Neural progenitor cell (in vitro differentiated cells): ENCODE measurements at regions not wholly inside any gene's neighbourhood (a gene's known extent, or its start where the extent isn't known, plus 50 kb on each side); places are given as distances from the start of the nearest gene placed in this dataset.

Experiments used
- EZH2 ChIP-seq: fragments of 200-600 bp; sonication (generic); IDR thresholded peaks from 2 replicates; pipeline ENCODE4 v1.6.1; 2017; ENCODE audit warnings: antibody characterized with exemption, mild to moderate bottlenecking, moderate library complexity
- EZH2phosphoT487 ChIP-seq: fragments of 200-600 bp; sonication (generic); IDR thresholded peaks from 2 replicates; pipeline ENCODE4 v1.6.1; 2017; ENCODE audit warnings: antibody characterized with exemption
- TF ChIP-seq, protein P1 (sequence below): fragments of 200-600 bp; sonication (generic); IDR thresholded peaks from 2 replicates; pipeline ENCODE4 v1.5.1; 2017; ENCODE audit warnings: antibody characterized with exemption, mild to moderate bottlenecking

DNA sequence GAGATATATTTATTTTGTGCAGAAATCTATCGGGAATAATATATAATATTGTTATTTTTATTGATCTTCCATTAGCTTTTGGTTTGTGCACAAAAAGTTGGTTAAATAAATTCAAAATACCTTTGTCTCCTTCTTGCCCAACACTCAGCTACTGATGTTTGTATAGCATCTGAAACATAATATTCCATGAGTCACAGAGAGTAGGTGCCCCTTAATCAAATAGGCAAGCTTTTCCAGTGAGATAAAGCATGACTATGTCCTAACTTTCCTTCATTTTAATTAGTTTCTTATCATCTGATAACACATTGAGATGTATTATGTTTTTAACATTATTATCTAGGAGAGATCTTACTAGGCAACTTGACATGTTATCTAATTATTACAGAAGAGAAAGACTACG is 432.2 kb downstream of the KIF20B start:
- TF ChIP-seq, protein P1, sequence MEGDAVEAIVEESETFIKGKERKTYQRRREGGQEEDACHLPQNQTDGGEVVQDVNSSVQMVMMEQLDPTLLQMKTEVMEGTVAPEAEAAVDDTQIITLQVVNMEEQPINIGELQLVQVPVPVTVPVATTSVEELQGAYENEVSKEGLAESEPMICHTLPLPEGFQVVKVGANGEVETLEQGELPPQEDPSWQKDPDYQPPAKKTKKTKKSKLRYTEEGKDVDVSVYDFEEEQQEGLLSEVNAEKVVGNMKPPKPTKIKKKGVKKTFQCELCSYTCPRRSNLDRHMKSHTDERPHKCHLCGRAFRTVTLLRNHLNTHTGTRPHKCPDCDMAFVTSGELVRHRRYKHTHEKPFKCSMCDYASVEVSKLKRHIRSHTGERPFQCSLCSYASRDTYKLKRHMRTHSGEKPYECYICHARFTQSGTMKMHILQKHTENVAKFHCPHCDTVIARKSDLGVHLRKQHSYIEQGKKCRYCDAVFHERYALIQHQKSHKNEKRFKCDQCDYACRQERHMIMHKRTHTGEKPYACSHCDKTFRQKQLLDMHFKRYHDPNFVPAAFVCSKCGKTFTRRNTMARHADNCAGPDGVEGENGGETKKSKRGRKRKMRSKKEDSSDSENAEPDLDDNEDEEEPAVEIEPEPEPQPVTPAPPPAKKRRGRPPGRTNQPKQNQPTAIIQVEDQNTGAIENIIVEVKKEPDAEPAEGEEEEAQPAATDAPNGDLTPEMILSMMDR = no peak
- TF ChIP-seq EZH2 (no peak), EZH2phosphoT487 (no peak)
